ENCODE measurements at regions not wholly inside any gene's neighbourhood (a gene's known extent, or its start where the extent isn't known, plus 50 kb on each side); places are given as distances from the start of the nearest gene placed in this dataset.

DNA sequence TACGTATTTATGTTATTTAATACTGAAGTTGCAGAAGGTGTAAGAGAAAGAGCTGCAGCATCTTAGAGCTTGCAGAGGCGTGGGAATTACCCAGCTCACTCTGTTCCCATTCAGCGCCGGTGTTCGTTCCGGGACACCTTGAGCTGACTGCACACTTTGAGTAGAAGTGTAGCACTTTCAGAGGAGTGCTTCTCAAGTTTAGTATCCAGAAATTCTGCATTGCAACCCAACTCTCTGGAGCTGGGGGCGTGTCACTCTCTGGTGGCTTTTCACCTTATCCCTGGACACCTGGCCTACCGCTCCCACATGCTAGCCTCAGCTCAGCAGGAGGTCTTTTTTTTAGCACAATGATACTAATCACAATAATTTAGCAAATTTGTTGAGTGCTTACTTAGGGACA is 66.4 kb upstream of the SHH start:
- Histone ChIP-seq H3K79me2 (replicated peaks; ENCODE audit: insufficient read depth, low read length) (no peaks in the 10 kb centered on the region), H3F3A (ENCODE audit: insufficient read depth, low read length, poor library complexity, severe bottlenecking) (no peaks in the 10 kb centered on the region), H3K9ac (ENCODE audit: low read length) (no peak overlapping the region), H3K4me3 (ENCODE audit: low read length) (no peak overlapping the region), H3K9me3 (ENCODE audit: low read length) (no peaks in the 10 kb centered on the region), H3K9me2 (ENCODE audit: insufficient read depth, low read length) (no peaks in the 10 kb centered on the region), H2AFZ (ENCODE audit: low read depth, low read length) (no peak overlapping the region), H3K4me2 (ENCODE audit: low read length) (no peak overlapping the region), H4K20me1 (ENCODE audit: insufficient read depth) (no peaks in the 10 kb centered on the region), H3K27ac (ENCODE audit: low read length) (no peak overlapping the region), H3K36me3 (ENCODE audit: insufficient read depth, low read length) (no peaks in the 10 kb centered on the region), H3K27me3 (ENCODE audit: insufficient read depth, low read depth, low read length) (no peaks in the 10 kb centered on the region)
- TF ChIP-seq EP300 (conservative IDR thresholded peaks at IDR 0.05; ENCODE audit: poor library complexity, severe bottlenecking) (no peak), EZH2 (IDR thresholded peaks at IDR 0.05; ENCODE audit: borderline replicate concordance, insufficient read depth, low read length, poor library complexity, severe bottlenecking) (no peak), RAD21 (conservative IDR thresholded peaks at IDR 0.05) (no peak), TAF1 (IDR thresholded peaks at IDR 0.05; ENCODE audit: low read depth) (no peak)
- TF ChIP-seq, protein P1, sequence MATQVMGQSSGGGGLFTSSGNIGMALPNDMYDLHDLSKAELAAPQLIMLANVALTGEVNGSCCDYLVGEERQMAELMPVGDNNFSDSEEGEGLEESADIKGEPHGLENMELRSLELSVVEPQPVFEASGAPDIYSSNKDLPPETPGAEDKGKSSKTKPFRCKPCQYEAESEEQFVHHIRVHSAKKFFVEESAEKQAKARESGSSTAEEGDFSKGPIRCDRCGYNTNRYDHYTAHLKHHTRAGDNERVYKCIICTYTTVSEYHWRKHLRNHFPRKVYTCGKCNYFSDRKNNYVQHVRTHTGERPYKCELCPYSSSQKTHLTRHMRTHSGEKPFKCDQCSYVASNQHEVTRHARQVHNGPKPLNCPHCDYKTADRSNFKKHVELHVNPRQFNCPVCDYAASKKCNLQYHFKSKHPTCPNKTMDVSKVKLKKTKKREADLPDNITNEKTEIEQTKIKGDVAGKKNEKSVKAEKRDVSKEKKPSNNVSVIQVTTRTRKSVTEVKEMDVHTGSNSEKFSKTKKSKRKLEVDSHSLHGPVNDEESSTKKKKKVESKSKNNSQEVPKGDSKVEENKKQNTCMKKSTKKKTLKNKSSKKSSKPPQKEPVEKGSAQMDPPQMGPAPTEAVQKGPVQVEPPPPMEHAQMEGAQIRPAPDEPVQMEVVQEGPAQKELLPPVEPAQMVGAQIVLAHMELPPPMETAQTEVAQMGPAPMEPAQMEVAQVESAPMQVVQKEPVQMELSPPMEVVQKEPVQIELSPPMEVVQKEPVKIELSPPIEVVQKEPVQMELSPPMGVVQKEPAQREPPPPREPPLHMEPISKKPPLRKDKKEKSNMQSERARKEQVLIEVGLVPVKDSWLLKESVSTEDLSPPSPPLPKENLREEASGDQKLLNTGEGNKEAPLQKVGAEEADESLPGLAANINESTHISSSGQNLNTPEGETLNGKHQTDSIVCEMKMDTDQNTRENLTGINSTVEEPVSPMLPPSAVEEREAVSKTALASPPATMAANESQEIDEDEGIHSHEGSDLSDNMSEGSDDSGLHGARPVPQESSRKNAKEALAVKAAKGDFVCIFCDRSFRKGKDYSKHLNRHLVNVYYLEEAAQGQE (IDR thresholded peaks at IDR 0.05; ENCODE audit: borderline replicate concordance), result no peak
- TF ChIP-seq, protein P2, sequence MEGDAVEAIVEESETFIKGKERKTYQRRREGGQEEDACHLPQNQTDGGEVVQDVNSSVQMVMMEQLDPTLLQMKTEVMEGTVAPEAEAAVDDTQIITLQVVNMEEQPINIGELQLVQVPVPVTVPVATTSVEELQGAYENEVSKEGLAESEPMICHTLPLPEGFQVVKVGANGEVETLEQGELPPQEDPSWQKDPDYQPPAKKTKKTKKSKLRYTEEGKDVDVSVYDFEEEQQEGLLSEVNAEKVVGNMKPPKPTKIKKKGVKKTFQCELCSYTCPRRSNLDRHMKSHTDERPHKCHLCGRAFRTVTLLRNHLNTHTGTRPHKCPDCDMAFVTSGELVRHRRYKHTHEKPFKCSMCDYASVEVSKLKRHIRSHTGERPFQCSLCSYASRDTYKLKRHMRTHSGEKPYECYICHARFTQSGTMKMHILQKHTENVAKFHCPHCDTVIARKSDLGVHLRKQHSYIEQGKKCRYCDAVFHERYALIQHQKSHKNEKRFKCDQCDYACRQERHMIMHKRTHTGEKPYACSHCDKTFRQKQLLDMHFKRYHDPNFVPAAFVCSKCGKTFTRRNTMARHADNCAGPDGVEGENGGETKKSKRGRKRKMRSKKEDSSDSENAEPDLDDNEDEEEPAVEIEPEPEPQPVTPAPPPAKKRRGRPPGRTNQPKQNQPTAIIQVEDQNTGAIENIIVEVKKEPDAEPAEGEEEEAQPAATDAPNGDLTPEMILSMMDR (IDR thresholded peaks at IDR 0.05; ENCODE audit: poor library complexity, severe bottlenecking), result no peak

DNA sequence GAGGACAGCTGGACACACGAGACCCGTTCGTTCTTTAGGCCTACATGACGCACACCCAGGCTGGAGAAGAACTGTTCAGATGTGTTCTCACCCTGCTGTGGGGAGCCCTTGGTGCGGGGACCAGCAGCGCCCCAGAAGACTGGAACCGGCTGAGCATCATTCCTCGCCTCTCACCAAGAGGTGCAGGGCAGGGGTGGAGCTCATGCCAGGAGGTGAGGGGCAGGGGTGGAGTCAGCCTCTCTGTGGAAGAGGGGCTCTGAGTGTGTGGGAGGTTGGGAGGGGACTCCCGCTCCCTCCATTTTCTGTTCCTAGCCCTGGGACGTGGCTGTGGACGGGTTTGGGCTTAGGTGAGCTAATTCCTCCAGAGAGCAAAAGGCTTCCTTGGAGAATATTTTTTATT is 66.0 kb upstream of the SHH start:
- Histone ChIP-seq H3K9me2 (ENCODE audit: insufficient read depth, low read length) (no peaks in the 10 kb centered on the region), H2AFZ (ENCODE audit: low read depth, low read length) (no peak overlapping the region), H3K27ac (ENCODE audit: low read length) (no peak overlapping the region), H3K4me3 (ENCODE audit: low read length) (no peak overlapping the region), H4K20me1 (ENCODE audit: insufficient read depth) (no peaks in the 10 kb centered on the region), H3K36me3 (ENCODE audit: insufficient read depth, low read length) (no peaks in the 10 kb centered on the region), H3K79me2 (replicated peaks; ENCODE audit: insufficient read depth, low read length) (no peaks in the 10 kb centered on the region), H3K9ac (ENCODE audit: low read length) (no peak overlapping the region), H3F3A (ENCODE audit: insufficient read depth, low read length, poor library complexity, severe bottlenecking) (no peaks in the 10 kb centered on the region), H3K9me3 (ENCODE audit: low read length) (no peaks in the 10 kb centered on the region), H3K27me3 (ENCODE audit: insufficient read depth, low read depth, low read length) (no peaks in the 10 kb centered on the region), H3K4me2 (ENCODE audit: low read length) (no peak overlapping the region)
- TF ChIP-seq, protein P1 (IDR thresholded peaks at IDR 0.05; ENCODE audit: borderline replicate concordance), result no peak
- TF ChIP-seq, protein P2 (IDR thresholded peaks at IDR 0.05; ENCODE audit: poor library complexity, severe bottlenecking), result no peak
- TF ChIP-seq RAD21 (conservative IDR thresholded peaks at IDR 0.05) (no peak), POLR2AphosphoS5 (IDR thresholded peaks at IDR 0.05) (no peak), EP300 (conservative IDR thresholded peaks at IDR 0.05; ENCODE audit: poor library complexity, severe bottlenecking) (no peak), SMC3 (conservative IDR thresholded peaks at IDR 0.05; ENCODE audit: poor library complexity) (no peak), TAF1 (IDR thresholded peaks at IDR 0.05; ENCODE audit: low read depth) (no peak), EZH2 (IDR thresholded peaks at IDR 0.05; ENCODE audit: borderline replicate concordance, insufficient read depth, low read length, poor library complexity, severe bottlenecking) (no peak), MXI1 (conservative IDR thresholded peaks at IDR 0.05; ENCODE audit: poor library complexity, severe bottlenecking) (no peak)

All from neural cell (in vitro differentiated cells).